ENCODE measurements at regions not wholly inside any gene's neighbourhood (a gene's known extent, or its start where the extent isn't known, plus 50 kb on each side); places are given as distances from the start of the nearest gene placed in this dataset.

GRCh38 chr5:155629597-155629996 lies 616.0 kb downstream of the KIF4B start:
- Histone ChIP-seq H3K27me3 (ENCODE audit: control insufficient read depth, insufficient read depth, low read length) (no peaks in the 10 kb centered on the region), H3K9ac (ENCODE audit: low read depth, low read length) (no peak overlapping the region), H3K14ac (replicated peaks; ENCODE audit: low read depth, low read length) (no peak overlapping the region), H3K4ac (ENCODE audit: low read depth, low read length) (no peak overlapping the region), H3K9me1 (ENCODE audit: insufficient read depth, low read length) (no peaks in the 10 kb centered on the region), H2BK15ac (ENCODE audit: low read depth, low read length) (no peak overlapping the region), H2AK5ac (ENCODE audit: low read depth, low read length) (no peak overlapping the region), H3K56ac (ENCODE audit: extremely low read depth, insufficient read depth, low read length) (no peak overlapping the region), H3K79me1 (ENCODE audit: low read depth in 1 of 2, low read length in 2 of 2) (no peaks in the 10 kb centered on the region), H3K4me1 (ENCODE audit: control insufficient read depth, insufficient read depth, low read length) (no peaks in the 10 kb centered on the region), H4K20me1 (ENCODE audit: insufficient read depth, low read length) (no peaks in the 10 kb centered on the region), H2BK5ac (ENCODE audit: low read depth, low read length, poor library complexity, severe bottlenecking) (no peak overlapping the region), H3K23ac (ENCODE audit: low read depth, low read length) (no peak overlapping the region), H3K4me2 (ENCODE audit: low read depth, low read length) (no peak overlapping the region), H3K36me3 (ENCODE audit: control insufficient read depth, insufficient read depth, low read length) (no peaks in the 10 kb centered on the region), H3K27ac (ENCODE audit: insufficient read depth, low read length) (no peak overlapping the region), H3K4me3 (ENCODE audit: insufficient read depth, low read depth, low read length) (no peak overlapping the region), H2AFZ (replicated peaks; ENCODE audit: low read length, poor library complexity) (no peak overlapping the region), H2BK20ac (ENCODE audit: low read depth, low read length) (no peak overlapping the region), H4K91ac (ENCODE audit: insufficient read depth, low read depth, low read length) (no peak overlapping the region), H4K8ac (ENCODE audit: low read depth in 2 of 2, low read length in 2 of 2) (no peak overlapping the region), H2AK9ac (replicated peaks; ENCODE audit: low read depth, low read length, poor library complexity) (no peak overlapping the region), H3K9me3 (ENCODE audit: control insufficient read depth, insufficient read depth, low read length) (peaks cover 15% of the 10 kb centered on the region), H3K18ac (ENCODE audit: low read depth, low read length) (no peak overlapping the region), H2BK120ac (ENCODE audit: low read depth, low read length) (no peak overlapping the region), H4K5ac (ENCODE audit: low read depth, low read length) (no peak overlapping the region)
- in situ Hi-C loops (cut with MboI; ENCODE audit: low sequenced_read_pairs) = no loop called here
- WGBS, 2 experiments (ENCODE audit: extremely low coverage in 2 of 2, insufficient read length in 1 of 2) = no CpG with 5 or more reads among the region's 1 CpG
- ATAC-seq (ENCODE audit: low read depth) = no peak
- TF ChIP-seq RCOR1 (IDR thresholded peaks at IDR 0.05; ENCODE audit: insufficient replicate concordance, low read length) (no peak), CHD1 (IDR thresholded peaks at IDR 0.05; ENCODE audit: low read depth, low read length) (no peak), MXI1 (IDR thresholded peaks at IDR 0.05; ENCODE audit: borderline replicate concordance, low read depth, low read length) (no peak), POLR2A (IDR thresholded peaks at IDR 0.05; ENCODE audit: low read depth, low read length) (no peak), ELK1 (IDR thresholded peaks at IDR 0.05; ENCODE audit: borderline replicate concordance, low read depth, low read length) (no peak), CTCF (conservative IDR thresholded peaks at IDR 0.05; ENCODE audit: low read depth, low read length) (no peak), RAD21 (IDR thresholded peaks at IDR 0.05; ENCODE audit: low read length) (no peak), SMC3 (IDR thresholded peaks at IDR 0.05; ENCODE audit: low read depth, low read length) (no peak)
- dilution Hi-C loops (cut with HindIII; ENCODE audit: low sequenced_read_pairs, unreplicated experiment) = no loop called here
- no peak for DNase-seq
- intact Hi-C loops (cut with micrococcal nuclease) = no loop called here
- ChIA-PET CTCF (no interaction called here), POLR2A (ENCODE audit: unreplicated experiment) (no interaction called here)
- no TSS peak for BruUV-seq (replicated peaks)
